H1 (cell line): ENCODE measurements at regions not wholly inside any gene's neighbourhood (a gene's known extent, or its start where the extent isn't known, plus 50 kb on each side); places are given as distances from the start of the nearest gene placed in this dataset.

Source experiments
- CTCF ChIA-PET: fragments of 300-600 bp; sonication (Branson Sonifier 250); formaldehyde crosslinking; loops from one replicate; lab custom pipeline; 2021; ENCODE audit not compliant: partially characterized antibody; lab: Charles Lee
- POLR2A ChIA-PET: fragments of 300-600 bp; sonication (Branson Sonifier 250); formaldehyde crosslinking; loops from one replicate; lab custom pipeline; 2021; ENCODE audit warnings: inconsistent platforms; ENCODE audit not compliant: partially characterized antibody; lab: Charles Lee
- DNase-seq, 2 experiments: peaks; one replicate each; pipeline versions ENCODE4 v3.0.0 to v3.0.0-alpha.2; 2010 to 2022; ENCODE audit warnings: low spot score in 2 of 2, low read depth in 1 of 2, mixed read lengths in 1 of 2
- FAIRE-seq: peaks from 2 replicates; lab custom pipeline; 2011; peaks lifted over from hg19 to GRCh38; lab: Jason Lieb, UNC
- H2AFZ ChIP-seq: 2 replicates; pipeline ENCODE4 v1.8.1; 2012; ENCODE audit warnings: low read length, inconsistent platforms
- H2AK5ac ChIP-seq: 2 replicates; pipeline ENCODE4 v1.6.1; 2013; ENCODE audit warnings: low read depth, low read length
- H2BK120ac ChIP-seq: replicated peaks from 2 replicates; pipeline ENCODE3; 2013; ENCODE audit warnings: low read depth, low read length, inconsistent platforms
- H2BK12ac ChIP-seq: 2 replicates; pipeline ENCODE4 v1.6.1; 2013; ENCODE audit warnings: low read depth, low read length
- H2BK15ac ChIP-seq: 2 replicates; pipeline ENCODE4 v1.6.1; 2013; ENCODE audit warnings: low read length
- H2BK20ac ChIP-seq: 2 replicates; pipeline ENCODE4 v1.6.1; 2013; ENCODE audit warnings: low read length
- H2BK5ac ChIP-seq: 2 replicates; pipeline ENCODE4 v1.6.1; 2013; ENCODE audit warnings: low read depth, low read length
- H3K14ac ChIP-seq: 2 replicates; pipeline ENCODE4 v1.6.1; 2013; ENCODE audit warnings: inconsistent platforms; ENCODE audit not compliant: insufficient read length
- H3K18ac ChIP-seq: 2 replicates; pipeline ENCODE4 v1.6.1; 2013; ENCODE audit warnings: low read length; ENCODE audit errors: extremely low read depth
- H3K23ac ChIP-seq: 2 replicates; pipeline ENCODE4 v1.6.1; 2013; ENCODE audit warnings: inconsistent platforms; ENCODE audit not compliant: insufficient read length
- H3K23me2 ChIP-seq: 2 replicates; pipeline ENCODE4 v1.6.1; 2013; ENCODE audit warnings: low read depth, low read length
- H3K27ac ChIP-seq: 2 replicates; pipeline ENCODE4 v1.6.1; 2011; ENCODE audit warnings: low read depth, low read length, inconsistent platforms
- H3K27me3 ChIP-seq, 4 experiments: replicated peaks in 1 of 4; 1 replicate in 1 of 4; 2 replicates in 3 of 4; pipeline versions ENCODE4 v1.6.1 to v1.8.1; 2011 to 2013; ENCODE audit warnings: low read length in 3 of 4, mild to moderate bottlenecking in 3 of 4, inconsistent platforms in 2 of 4, mixed read lengths in 2 of 4, moderate library complexity in 1 of 4; ENCODE audit not compliant: control insufficient read depth in 3 of 4, insufficient read depth in 3 of 4; ENCODE audit errors: extremely low read depth in 1 of 4
- H3K36me3 ChIP-seq, 4 experiments: 2 replicates each; pipeline versions ENCODE4 v1.6.1 to v1.8.1; 2011 to 2013; ENCODE audit warnings: mild to moderate bottlenecking in 4 of 4, low read length in 3 of 4, moderate library complexity in 2 of 4, control low read depth in 1 of 4, inconsistent platforms in 1 of 4; ENCODE audit not compliant: insufficient read depth in 4 of 4, control insufficient read depth in 2 of 4
- H3K4ac ChIP-seq: replicated peaks from 2 replicates; pipeline ENCODE3; 2013; ENCODE audit warnings: low read length, low read depth, mixed read lengths, inconsistent platforms; ENCODE audit not compliant: insufficient read length
- H3K4me1 ChIP-seq, 4 experiments: replicated peaks in 1 of 4; 1 replicate in 1 of 4; 2 replicates in 3 of 4; pipeline versions ENCODE4 v1.6.1 to v1.8.1; 2011 to 2013; ENCODE audit warnings: low read length in 3 of 4, inconsistent platforms in 2 of 4, mixed read lengths in 1 of 4; ENCODE audit not compliant: insufficient read depth in 4 of 4, control insufficient read depth in 3 of 4
- H3K4me2 ChIP-seq, 2 experiments: 2 replicates each; pipeline versions ENCODE4 v1.6.1 to v1.8.1; 2011 to 2013; ENCODE audit warnings: low read depth in 2 of 2, low read length in 2 of 2, control low read depth in 1 of 2, inconsistent platforms in 1 of 2, mild to moderate bottlenecking in 1 of 2; ENCODE audit not compliant: insufficient read depth in 1 of 2
- H3K4me3 ChIP-seq, 4 experiments: fragments of 200-600, 300-600 bp in 1 of 4; sonication (generic), shearing (Covaris generic), sonication (Bioruptor Twin) in 1 of 4; 2 replicates each; pipeline versions ENCODE4 v1.5.1 to v1.8.1; 2011 to 2016; ENCODE audit warnings: low read length in 4 of 4, low read depth in 3 of 4, control low read depth in 2 of 4, inconsistent platforms in 2 of 4, mild to moderate bottlenecking in 2 of 4, mixed read lengths in 1 of 4, moderate library complexity in 1 of 4; ENCODE audit not compliant: insufficient read depth in 2 of 4; ENCODE audit errors: extremely low read depth in 1 of 4
- H3K56ac ChIP-seq: replicated peaks from 2 replicates; pipeline ENCODE3; 2013; ENCODE audit warnings: low read depth, mild to moderate bottlenecking, mixed read lengths, low read length, inconsistent platforms; ENCODE audit not compliant: insufficient read length
- H3K79me1 ChIP-seq: 2 replicates; pipeline ENCODE4 v1.6.1; 2013; ENCODE audit warnings: low read depth, low read length, control low read depth
- H3K79me2 ChIP-seq, 2 experiments: 2 replicates each; pipeline versions ENCODE4 v1.6.1 to v1.8.1; 2012 to 2013; ENCODE audit warnings: low read length in 2 of 2, mild to moderate bottlenecking in 2 of 2, inconsistent platforms in 1 of 2; ENCODE audit not compliant: insufficient read depth in 2 of 2, control insufficient read depth in 1 of 2
- H3K9ac ChIP-seq, 4 experiments: replicated peaks in 1 of 4; 1 replicate in 1 of 4; 2 replicates in 3 of 4; pipeline versions ENCODE4 v1.6.1 to v1.8.1; 2011 to 2013; ENCODE audit warnings: low read depth in 3 of 4, low read length in 3 of 4, control low read depth in 2 of 4, mild to moderate bottlenecking in 2 of 4, moderate library complexity in 2 of 4, inconsistent platforms in 1 of 4; ENCODE audit errors: extremely low read depth in 1 of 4
- H3K9me3 ChIP-seq, 2 experiments: 2 replicates each; pipeline versions ENCODE4 v1.6.1 to v1.8.1; 2012 to 2013; ENCODE audit warnings: mild to moderate bottlenecking in 2 of 2, moderate library complexity in 2 of 2, control low read depth in 1 of 2, inconsistent platforms in 1 of 2, low read depth in 1 of 2, low read length in 1 of 2, mixed read lengths in 1 of 2; ENCODE audit not compliant: insufficient read depth in 2 of 2
- H4K20me1 ChIP-seq, 2 experiments: replicated peaks in 1 of 2; 2 replicates each; pipeline versions ENCODE3 to v1.8.1; 2011 to 2013; ENCODE audit warnings: inconsistent platforms in 2 of 2, low read length in 2 of 2, mild to moderate bottlenecking in 1 of 2; ENCODE audit not compliant: insufficient read depth in 2 of 2, control insufficient read depth in 1 of 2
- H4K5ac ChIP-seq: 2 replicates; pipeline ENCODE4 v1.6.1; 2013; ENCODE audit warnings: low read length, low read depth, mixed read lengths, inconsistent platforms; ENCODE audit not compliant: insufficient read length
- H4K8ac ChIP-seq: 2 replicates; pipeline ENCODE4 v1.8.0; 2013; ENCODE audit warnings: mild to moderate bottlenecking, moderate library complexity, low read length, inconsistent platforms; ENCODE audit not compliant: insufficient read depth; ENCODE audit errors: extremely low read depth
- H4K91ac ChIP-seq: replicated peaks from 2 replicates; pipeline ENCODE3; 2013; ENCODE audit warnings: low read length, mixed read lengths, inconsistent platforms; ENCODE audit not compliant: insufficient read length
- CTBP2 ChIP-seq: IDR thresholded peaks from 2 replicates; pipeline ENCODE4 v1.7.0; 2011; ENCODE audit warnings: borderline replicate concordance, mild to moderate bottlenecking, moderate library complexity, mixed read lengths, low read length; ENCODE audit not compliant: insufficient read depth, insufficient read length
- JUN ChIP-seq: IDR thresholded peaks from 2 replicates; pipeline ENCODE4 v1.6.1; 2011; ENCODE audit warnings: low read depth, mild to moderate bottlenecking, improper control_type of control experiment, low read length
- KDM5A ChIP-seq: fragments of 200-600 bp; IDR thresholded peaks from 2 replicates; pipeline ENCODE4 v1.7.1; 2012; ENCODE audit warnings: mild to moderate bottlenecking, low read length, inconsistent platforms, mixed read lengths
- TCF12 ChIP-seq: IDR thresholded peaks from 2 replicates; pipeline ENCODE4 v1.6.1; 2011; ENCODE audit warnings: low read depth, mild to moderate bottlenecking, low read length
- WGBS, 2 experiments: shearing (Covaris generic) in 1 of 2; methylation state at CpG; one replicate each; pipeline versions ENCODE4 v1.1.6 to v1.1.7; 2013 to 2015; ENCODE audit warnings: low lambda C conversion rate in 2 of 2, mixed read lengths in 2 of 2, inconsistent platforms in 1 of 2, low coverage in 1 of 2, missing lambda C conversion rate in 1 of 2; ENCODE audit not compliant: insufficient replicate concordance in 2 of 2, insufficient coverage in 1 of 2, insufficient read length in 1 of 2; ENCODE audit errors: extremely low coverage in 1 of 2, missing lambda C conversion rate in 1 of 2; 5-methylcytosine and 5-hydroxymethylcytosine counted together

- Histone ChIP-seq H2AFZ (no peak overlapping the region), H3K79me1 (no peaks in the 10 kb centered on the region), H3K4me3 (no peak overlapping the region), H3K23me2 (no peaks in the 10 kb centered on the region), H3K18ac (no peak overlapping the region), H3K4me2 (no peak overlapping the region), H4K20me1 (no peaks in the 10 kb centered on the region), H4K8ac (no peak overlapping the region), H3K9me3 (0 out of 4 replicates have a peak, but pooled peaks cover 0 to under 1% of the 10 kb centered on the region in 2 experiments), H3K23ac (no peak overlapping the region), H3K9ac (no peak overlapping the region)
- no peak for TF ChIP-seq JUN
- TF ChIP-seq KDM5A = no peak
- TF ChIP-seq CTBP2 = no peak
- no peak for TF ChIP-seq TCF12
- TF ChIP-seq, all 59 proteins: peak for 0
- H2BK5ac ChIP-seq = no peak overlapping the region
- 95% methylated on average over 7 of the region's 7 CpGs; no CpG with 5 or more reads in 1 of the 2 experiments for WGBS, 2 experiments
- H2BK20ac ChIP-seq = no peak overlapping the region
- no peak overlapping the region for H3K14ac ChIP-seq
- H3K4me1 ChIP-seq = peaks cover 0 to 12% (median 7%) of the 10 kb centered on the region in 4 experiments; a peak in 5 of 7 replicates
- H3K27me3 ChIP-seq = peaks cover 0 to 1% (median 0%) of the 10 kb centered on the region in 4 experiments; a peak in 2 of 7 replicates
- H3K4ac ChIP-seq = no peak overlapping the region
- CTCF ChIA-PET = interaction anchor here (1.0 to 1.2 kb wide), 3 partner anchors 17 to 68 kb away, joined by 3 read pairs; no protein-coding TSS in a partner anchor
- DNase-seq = no peak
- H2BK12ac ChIP-seq = no peak overlapping the region
- no peak overlapping the region for H3K27ac ChIP-seq
- H2BK15ac ChIP-seq = no peak overlapping the region
- H3K36me3 ChIP-seq = no peaks in the 10 kb centered on the region
- POLR2A ChIA-PET = no interaction called here
- H2BK120ac ChIP-seq = no peak overlapping the region
- no peaks in the 10 kb centered on the region for H3K79me2 ChIP-seq
- H2AK5ac ChIP-seq = no peak overlapping the region
- no peak for FAIRE-seq
- H4K91ac ChIP-seq = no peak overlapping the region
- H4K5ac ChIP-seq = no peak overlapping the region
- no peak overlapping the region for H3K56ac ChIP-seq
Observed at GRCh38 chr1:235021815-235022214, 106.8 kb downstream of the TOMM20 start.
